NCI-H128 (cell line): ENCODE measurements at regions not wholly inside any gene's neighbourhood (a gene's known extent, or its start where the extent isn't known, plus 50 kb on each side); places are given as distances from the start of the nearest gene placed in this dataset.

Experiments
- DNase-seq: peaks from one replicate; lab custom pipeline; 2025; ENCODE audit not compliant: unreplicated experiment; lab: John Stamatoyannopoulos, UW

DNA sequence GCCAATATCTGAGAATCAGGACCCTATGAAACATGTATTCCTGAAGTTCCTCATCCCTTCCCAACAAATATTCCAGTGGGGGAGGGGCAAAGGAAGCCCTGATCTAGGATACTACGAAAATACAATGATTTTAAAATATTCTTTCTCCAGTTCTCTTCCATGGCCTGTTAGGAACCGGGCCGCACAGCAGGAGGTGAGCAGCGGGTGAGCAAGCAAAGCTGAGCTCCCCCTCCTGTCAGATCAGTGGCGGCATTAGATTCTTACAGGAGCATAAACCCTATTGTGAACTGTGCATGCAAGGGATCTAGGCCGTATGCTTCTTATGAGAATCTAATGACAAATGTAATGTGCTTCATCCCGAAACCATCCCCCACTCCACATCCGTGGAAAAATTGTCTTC lies 370.8 kb downstream of the WDR11 start:
- DNase-seq = no peak

DNA sequence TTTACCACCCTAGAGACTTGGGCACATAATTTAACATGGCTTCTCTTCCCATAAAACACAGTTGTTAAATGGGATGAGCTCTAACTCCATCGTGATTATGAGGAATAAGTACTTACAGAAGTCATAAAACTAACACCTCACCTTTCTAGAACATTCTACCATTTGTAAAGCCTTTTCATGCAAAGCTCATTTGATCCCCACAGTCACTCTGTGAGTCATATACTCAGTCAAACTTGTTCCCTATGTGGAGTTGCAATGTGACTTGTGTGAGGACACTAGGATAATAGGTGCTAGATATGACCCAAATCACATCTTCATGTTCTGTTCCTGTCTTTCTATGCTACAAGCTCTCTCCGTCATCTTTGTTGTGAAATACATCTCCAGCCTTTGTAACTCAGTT lies 371.7 kb downstream of the WDR11 start:
- no peak for DNase-seq

DNA sequence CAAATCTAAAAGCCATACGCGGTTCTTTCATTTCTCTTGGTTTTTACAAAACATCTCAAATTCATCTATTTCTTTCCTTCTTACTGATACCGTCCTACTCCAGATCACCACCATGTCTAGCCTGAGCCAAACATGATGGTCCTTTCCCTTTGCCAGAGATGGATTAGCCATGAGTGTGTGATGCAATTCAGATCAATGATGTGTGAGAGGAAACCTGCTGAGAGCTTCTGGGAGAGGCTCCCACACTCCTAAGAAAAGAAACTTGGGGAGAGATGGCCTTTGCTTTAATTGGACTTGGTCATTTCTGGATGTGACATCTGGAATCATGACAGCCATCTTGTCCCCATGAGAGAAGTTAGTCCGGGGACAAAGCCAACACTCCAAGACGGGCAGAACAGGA lies 367.2 kb downstream of the FGFR2 start:
- no peak for DNase-seq

DNA sequence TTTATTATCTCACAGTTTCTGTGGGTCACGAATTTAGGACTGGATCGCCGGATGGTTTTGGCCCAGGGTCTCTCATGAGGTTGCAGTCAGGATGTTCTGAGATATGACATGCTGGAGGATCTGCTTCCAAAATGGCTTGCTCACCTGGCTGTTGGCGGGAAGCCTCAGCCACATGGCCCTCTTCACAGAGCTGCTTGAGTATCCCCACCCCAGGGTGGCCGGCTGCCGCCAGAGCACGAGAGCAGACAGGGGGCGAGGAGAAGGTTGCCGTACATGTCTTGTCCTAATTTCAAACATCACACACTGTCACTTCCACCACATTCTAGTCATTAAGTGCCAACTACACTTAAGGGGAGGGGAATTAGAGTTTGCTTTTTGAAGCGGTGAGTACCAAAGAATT lies 365.8 kb downstream of the FGFR2 start:
- no peak for DNase-seq

DNA sequence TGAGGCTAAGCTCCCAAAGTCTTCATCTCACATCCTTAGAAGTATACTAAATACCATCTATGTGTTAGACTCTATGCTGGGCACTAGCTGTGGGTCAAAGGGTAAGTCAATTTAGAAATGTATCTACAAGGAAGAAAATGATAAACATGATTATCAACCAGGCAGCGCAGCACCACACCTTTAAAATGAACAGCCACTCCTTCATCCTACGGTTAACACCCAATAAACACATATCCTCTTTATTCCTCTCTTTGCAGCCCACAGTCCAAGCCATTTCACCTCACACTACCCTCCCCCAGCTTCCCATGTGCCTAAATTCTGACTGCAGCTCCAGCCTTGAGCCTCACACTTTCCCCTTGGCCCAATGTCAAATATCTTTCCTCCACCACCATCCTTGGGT lies 362.6 kb downstream of the FGFR2 start:
- no peak for DNase-seq

DNA sequence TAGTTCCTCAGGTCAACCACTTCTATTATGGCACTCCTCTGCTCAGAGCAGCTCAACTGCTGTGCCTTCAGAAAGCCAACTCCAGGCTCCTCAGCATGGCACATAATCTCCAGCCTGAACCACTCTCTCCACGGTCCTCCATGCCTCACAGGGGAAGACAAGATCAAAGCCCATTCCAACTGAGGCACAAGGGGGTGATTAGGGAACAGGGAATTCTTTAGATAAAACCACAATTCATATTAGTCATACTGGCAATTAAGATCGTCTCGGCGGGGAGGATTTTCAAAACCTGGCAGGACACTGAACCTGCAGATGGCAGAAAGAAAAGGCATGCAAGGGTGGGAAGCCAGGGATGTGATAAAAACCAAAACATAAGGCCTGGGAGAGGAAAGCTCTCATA lies 361.6 kb downstream of the FGFR2 start:
- DNase-seq = no peak

DNA sequence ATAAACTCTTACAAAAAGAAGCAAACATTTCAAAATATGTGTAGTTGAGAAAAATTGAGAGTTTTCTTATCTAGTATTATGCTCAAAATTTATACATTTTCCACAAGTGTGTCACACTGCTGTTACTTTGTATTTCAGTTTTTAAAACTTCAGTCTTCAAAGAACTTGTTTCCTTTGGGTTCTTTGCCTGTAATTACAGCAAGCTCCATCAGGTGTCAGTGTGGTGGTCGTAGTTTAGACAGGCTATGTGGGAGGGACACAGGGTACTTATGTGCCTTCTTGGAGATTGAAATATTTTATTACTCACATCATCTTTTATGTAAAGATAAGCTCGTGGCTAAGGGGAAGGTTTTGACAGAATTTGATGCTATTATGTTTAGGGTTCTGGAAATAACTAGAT lies 360.5 kb downstream of the FGFR2 start:
- no peak for DNase-seq

DNA sequence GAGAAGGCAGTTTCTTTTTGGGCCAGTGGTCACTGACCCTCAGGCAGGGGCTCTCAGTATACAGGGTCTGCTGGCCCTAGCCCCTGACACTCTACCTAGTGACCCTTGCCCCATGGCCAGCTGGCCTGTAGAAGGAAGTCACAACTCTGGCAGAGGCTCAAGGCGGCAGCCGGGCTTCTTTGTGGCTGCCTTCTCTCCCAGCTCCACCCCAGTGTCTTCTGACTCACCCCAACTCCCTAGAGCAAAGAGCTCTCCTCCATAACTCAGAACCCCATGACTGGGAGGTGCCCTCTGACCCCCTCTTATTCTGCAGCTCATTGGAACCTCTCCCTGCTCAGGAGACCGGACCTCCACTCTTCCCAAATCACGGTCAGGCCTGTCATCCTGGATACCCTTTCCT lies 358.2 kb downstream of the FGFR2 start:
- no peak for DNase-seq

DNA sequence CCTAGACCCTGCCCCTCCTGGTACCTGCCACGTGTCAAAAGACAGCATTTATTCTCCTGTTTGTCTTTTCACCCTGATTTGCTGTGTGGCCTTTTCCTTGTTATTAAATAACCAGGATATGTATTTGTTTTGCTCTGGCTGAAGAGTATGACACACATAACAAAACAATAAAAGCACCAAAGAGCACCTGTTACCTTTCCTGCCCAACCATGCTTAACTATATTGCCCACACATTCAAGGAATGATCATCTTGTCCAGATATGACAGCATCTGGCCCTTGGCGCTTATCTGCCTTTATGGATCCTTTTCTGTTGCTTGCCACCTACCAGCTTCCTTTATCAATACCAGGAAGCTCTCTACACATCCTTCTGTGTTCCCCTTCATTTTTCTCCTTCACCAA lies 357.7 kb downstream of the FGFR2 start:
- no peak for DNase-seq

DNA sequence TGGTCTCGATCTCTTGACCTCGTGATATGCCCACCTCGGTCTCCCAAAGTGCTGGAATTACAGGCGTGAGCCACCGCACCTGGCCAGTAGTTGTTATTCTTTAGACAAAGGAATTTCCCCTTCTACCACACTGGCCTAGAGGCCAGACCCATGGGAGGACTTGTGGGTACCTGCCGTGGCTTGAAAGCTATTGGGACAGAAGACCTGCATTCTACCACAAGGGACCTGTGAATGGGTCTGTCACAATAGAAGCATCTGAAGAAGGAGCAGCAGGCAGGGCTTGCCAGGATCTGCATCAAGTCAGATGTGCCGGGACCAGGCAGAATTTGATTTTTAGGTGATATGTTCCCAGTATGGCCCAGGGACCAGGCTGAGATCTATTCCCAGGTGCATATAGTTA lies 356.9 kb downstream of the FGFR2 start:
- DNase-seq = no peak

DNA sequence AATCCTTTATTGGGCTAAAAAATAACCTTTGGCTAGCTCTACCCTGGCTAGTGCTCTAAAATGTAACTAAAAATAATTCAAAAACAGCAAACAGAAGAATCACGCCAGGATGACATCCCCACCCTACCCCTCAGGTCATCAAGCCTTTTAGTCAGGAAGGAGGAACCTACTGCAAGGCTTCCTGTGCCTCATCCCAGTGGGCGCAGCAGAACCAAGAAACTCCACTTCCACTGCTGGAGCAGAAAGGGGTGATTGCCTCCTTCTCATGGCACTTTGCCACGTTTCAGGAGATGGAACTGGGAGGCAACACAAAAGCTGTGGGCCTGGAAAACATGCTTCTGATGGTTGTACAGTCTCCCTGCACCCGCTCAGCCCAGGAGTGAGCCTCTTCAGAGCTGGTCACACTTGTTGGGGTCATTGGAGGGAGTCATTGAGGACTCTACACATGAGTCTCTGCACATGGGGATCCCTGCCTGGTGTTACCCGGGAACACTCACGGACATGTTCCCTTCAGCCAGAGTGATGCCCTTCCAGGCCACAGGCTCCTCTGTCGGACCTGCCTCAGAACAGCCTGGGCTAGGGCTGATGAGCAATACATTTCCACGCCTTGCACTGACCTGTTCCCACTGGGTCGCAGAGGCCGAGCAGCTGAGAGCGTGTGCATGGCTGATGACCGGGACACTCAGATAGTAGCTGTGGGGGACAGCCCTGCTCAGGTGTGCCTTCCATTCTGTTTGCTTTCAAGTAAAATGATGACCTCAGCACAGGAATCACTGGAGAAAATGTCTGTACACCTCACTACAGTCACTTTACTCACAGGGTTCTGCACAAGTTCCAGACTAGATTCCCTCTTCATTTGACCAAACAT lies 355.3 kb downstream of the FGFR2 start:
- no peak for DNase-seq

DNA sequence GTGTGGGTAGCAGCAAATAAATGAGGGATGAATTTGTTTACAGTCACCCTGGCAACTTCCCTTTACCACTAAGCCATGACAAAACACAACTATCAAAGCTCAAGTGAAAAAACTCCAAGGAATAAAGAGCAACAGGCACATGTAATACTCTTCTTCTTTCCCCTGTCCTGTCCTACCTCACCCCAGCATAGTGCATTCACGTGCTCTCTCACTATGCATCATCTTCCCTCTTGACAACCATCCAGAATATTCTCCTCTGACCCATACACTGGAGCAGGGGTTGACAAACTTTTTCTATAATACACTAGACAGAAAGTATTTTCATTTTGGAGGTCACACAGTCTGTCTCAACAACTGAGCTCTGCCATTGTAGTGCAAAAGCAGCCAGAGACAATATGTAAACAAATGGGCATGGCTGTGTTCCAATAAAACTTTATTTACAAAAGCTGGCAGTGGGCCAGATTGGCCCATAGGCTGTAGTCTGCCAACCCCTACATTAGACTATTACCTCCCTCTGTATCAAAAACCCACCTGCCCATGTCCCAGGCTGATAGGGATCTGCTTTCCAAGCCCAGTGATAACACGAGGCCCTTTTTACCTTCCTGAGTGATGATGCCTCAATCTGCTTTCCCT lies 354.5 kb downstream of the FGFR2 start:
- no peak for DNase-seq

DNA sequence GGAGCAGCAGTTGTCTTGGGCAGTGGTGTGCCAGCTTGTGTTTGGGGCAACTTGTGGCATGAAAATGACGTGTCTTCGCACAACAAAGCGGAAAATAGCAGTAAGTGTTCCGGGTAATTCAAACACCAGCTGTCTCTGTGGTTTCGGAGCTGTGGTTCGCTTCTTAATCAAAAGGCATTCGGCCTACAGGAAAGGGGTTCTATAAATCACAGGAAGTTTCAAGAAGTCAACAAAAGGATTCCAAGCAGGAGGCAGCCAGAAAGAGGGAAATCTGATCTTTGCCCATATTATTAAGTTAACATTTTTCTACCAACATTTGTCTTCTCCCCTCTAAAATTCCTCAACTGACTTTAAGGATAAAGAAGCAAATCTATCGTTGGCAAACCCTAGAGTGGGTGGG lies 353.4 kb downstream of the FGFR2 start:
- DNase-seq = no peak

DNA sequence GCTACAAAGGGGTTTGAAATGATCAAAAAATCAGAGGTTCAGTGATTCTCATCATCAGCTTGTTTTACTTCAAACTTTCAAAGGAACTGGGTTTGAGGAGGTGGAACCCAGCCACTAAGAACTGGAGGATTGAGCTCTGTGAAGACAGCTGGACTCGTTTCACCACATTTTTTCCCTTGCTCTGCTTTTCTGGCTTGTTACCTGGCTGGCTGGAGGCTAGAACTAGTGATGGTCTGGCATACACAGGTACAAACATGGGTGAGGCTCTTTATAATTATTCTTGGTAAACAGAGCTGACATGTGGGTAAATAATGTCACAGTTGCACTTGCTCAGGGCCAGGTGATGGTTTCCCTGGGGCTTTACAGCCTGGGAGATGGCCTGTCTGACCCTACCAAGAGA lies 352.5 kb downstream of the FGFR2 start:
- no peak for DNase-seq

DNA sequence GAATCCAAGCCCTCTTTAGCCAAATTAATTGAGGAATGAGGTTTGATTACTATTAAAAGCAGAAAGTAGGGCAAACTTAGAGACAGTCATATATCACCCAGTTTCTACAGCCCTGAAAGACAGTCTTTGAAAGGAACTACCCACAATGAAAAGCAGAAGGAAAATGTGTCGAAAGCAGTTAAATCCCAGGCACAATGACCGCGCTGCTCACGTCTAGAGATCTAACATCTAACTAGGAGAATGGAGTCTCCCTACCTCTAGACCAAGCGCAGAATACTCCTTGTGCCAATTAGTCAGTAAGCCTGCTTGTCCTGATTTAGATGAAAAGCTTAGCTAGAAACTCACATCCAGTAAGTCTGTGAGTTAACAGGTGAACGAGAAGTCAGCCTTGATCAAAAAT lies 350.0 kb downstream of the FGFR2 start:
- no peak for DNase-seq

DNA sequence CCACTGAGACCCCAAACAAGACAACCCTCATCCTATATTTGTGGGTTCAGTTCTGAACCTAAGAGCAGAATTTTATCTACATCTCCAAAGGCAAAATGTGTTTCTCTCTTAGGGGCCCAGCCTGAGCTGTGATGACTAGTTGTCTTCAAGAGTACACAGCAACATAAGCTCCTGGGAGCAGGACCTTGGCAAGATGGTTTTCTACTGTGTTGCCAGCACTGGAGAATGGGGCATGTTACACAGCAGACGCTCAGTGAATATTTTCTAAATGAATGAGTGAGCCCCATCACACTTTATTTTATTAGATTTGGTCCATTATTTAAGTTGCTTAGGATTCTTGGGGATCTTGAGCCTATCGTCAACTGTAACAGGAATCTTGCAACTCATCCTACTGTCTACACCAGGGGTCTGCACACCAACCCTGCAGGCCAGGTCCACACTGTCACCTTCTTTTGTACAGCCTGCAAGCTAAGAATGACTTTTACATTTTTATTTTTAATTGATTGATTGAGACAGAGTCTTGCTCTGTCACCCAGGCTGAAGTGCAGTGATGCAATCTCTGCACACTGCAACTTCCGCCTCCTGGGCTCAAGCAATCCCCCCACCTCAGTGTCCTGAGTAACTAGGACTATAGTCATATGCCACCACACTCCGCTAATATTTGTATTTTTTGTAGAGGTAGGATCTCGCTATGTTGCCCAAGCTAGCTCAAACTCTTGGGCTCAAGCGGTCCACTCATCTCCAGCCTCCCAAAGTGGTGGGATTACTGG lies 347.1 kb downstream of the FGFR2 start:
- DNase-seq = no peak

DNA sequence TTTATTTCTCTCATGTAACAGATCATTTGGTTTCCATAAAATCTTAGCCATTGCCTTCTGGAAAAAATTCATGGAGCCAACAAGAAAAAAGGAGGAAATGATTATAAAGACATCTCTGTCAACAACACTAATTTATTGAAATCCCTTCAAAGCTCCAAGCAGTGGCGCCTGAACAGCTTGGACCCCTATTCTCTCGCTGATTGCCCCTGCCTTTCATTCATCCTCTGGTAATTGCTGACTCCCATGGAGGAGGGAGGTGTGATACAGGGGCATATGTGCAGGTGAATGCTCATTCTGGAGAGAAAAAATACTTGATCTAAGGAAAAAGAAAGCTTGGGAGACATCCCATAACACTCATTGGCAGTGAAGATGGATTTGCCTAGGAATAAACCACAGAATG lies 345.5 kb downstream of the FGFR2 start:
- no peak for DNase-seq

DNA sequence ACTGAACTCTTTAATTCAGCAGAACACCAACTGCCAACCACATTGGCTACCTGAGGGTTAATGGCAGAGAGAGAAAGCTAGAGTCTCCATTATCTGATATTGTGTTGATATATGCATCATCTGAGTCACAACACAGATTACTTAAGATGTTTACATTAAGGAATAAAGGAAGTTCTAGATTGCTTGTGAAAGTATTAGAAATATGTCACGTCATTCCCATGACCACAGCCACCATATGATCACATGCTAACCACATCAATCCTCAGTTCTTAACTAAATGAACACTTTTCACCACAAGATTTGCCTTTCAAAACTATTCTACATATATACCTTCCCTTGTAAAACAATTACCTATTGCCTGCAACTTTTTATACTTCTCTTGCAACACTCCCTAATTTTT lies 337.9 kb downstream of the FGFR2 start:
- no peak for DNase-seq

DNA sequence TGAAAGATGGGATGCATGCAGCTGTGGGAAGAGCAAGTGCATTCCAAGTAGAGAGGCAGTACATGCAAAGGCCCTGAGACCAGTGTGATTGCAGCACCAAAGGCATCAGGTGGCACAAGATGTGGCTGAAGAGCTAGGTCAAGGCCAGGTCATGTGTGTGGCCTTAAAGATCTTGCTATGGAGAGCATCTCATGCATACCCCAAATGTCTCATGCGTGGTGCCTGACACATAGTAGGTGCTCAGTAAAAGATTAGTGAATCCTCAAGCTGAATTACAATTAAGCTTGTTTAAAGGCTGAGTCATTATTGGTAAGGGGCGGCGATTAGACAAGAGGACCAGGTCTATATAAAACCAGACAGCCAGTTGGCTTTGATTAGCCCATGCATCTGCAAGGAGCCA lies 336.6 kb downstream of the FGFR2 start:
- no peak for DNase-seq

DNA sequence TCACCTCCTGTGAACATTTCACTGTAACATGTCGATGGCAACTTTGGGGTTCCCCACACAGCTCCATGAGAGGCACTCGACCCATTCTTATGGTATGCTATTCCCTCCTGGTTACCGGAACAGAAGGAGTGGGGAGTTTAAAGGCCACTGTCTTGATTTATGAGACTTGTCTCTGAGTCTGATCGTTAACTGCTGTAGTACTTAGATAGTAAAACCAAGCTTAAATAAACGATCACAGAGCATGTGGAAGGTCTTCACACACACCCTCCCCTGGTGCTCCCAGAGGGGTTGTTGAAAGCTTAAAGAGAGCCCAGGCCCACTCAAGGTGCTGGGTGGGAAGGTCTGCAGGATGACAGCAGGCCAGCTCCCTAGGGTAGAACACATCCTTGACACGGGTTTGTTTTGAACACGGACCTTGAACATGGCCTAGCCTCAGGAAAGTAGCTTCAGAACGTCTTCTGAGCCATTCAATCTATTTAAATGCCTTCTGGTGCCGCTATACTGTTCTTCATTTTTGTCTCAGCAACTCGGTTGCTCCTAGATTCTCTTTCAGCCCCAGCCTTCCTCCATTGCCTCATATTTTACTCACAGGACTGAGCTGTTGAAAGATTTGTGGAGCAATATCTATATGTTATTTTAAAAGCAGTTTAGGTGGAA lies 335.3 kb downstream of the FGFR2 start:
- no peak for DNase-seq

DNA sequence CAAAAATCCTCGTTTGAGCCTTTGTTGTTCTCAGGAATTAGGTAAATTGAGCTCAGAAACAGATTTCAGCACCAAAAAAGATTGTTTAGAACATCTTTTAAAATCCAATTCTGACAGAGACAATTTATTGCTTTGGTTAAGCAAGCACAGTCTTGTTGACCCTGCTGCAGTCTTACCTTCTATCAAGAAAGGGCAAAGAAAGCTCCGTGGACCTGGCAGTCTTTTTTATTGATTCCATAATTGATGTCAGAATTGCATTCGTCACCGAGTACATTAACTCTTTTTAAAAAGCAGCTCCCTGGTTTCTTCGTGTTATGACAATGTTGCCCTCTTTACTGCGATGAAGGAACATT lies 334.8 kb downstream of the FGFR2 start:
- DNase-seq = no peak
